ENCODE measurements at regions not wholly inside any gene's neighbourhood (a gene's known extent, or its start where the extent isn't known, plus 50 kb on each side); places are given as distances from the start of the nearest gene placed in this dataset.

DNA sequence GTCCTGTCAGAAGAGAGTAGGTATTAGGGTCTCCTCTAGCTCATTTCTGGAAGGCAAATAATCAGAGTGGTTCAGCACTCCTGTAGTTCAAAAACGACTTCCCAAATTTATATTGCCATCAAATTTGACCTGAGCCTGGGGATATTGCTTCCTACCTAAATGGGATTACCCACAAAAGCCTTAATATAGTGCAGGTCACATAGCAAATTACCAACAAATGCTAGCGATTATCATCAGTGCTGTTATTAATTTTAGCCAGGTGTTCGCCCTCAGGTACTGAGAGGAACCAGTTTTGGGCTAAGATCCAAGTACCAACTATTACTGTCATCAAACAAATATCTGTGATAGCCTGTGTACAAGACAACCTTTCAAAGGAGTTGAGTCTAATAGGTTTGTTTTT lies 661.8 kb upstream of the PTBP2 start:
- DNase-seq (ENCODE audit: low read depth in 1 of 2, low spot score in 1 of 2): no peak
- H3K4me3 ChIP-seq (replicated peaks; ENCODE audit: insufficient read depth, low read length): no peak overlapping the region
- no peaks in the 10 kb centered on the region for H3K27me3 ChIP-seq (ENCODE audit: insufficient read depth, poor library complexity, severe bottlenecking)
- TF ChIP-seq, protein P1, sequence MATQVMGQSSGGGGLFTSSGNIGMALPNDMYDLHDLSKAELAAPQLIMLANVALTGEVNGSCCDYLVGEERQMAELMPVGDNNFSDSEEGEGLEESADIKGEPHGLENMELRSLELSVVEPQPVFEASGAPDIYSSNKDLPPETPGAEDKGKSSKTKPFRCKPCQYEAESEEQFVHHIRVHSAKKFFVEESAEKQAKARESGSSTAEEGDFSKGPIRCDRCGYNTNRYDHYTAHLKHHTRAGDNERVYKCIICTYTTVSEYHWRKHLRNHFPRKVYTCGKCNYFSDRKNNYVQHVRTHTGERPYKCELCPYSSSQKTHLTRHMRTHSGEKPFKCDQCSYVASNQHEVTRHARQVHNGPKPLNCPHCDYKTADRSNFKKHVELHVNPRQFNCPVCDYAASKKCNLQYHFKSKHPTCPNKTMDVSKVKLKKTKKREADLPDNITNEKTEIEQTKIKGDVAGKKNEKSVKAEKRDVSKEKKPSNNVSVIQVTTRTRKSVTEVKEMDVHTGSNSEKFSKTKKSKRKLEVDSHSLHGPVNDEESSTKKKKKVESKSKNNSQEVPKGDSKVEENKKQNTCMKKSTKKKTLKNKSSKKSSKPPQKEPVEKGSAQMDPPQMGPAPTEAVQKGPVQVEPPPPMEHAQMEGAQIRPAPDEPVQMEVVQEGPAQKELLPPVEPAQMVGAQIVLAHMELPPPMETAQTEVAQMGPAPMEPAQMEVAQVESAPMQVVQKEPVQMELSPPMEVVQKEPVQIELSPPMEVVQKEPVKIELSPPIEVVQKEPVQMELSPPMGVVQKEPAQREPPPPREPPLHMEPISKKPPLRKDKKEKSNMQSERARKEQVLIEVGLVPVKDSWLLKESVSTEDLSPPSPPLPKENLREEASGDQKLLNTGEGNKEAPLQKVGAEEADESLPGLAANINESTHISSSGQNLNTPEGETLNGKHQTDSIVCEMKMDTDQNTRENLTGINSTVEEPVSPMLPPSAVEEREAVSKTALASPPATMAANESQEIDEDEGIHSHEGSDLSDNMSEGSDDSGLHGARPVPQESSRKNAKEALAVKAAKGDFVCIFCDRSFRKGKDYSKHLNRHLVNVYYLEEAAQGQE (IDR thresholded peaks at IDR 0.05; ENCODE audit: insufficient replicate concordance, low read depth): no peak
- no peak for TF ChIP-seq SPI1 (IDR thresholded peaks at IDR 0.05; ENCODE audit: borderline replicate concordance, low read depth)
- no peak overlapping the region for H3K27ac ChIP-seq (replicated peaks)

DNA sequence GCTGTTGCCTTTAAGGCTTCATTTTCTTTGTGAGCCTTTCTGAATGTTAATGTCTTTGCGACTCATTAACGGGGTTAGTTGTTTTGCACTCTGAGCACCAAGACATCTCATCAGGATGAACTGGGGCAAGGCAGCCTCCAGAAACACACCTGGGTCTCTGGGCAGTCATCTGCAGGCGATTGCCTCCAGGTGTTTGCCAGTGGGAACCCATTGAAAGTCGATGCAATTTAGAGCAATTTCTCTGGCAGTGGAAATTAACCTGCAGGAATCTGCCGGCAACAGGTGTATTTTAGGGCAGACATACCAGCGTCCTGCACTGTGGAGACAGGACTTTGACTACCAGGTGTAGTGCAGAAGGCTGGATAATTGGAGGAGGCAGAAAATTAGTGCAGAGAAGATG lies 661.0 kb upstream of the PTBP2 start:
- no peak for DNase-seq (ENCODE audit: low read depth in 1 of 2, low spot score in 1 of 2)
- TF ChIP-seq, protein P1 (IDR thresholded peaks at IDR 0.05; ENCODE audit: insufficient replicate concordance, low read depth): no peak
- TF ChIP-seq SPI1 (IDR thresholded peaks at IDR 0.05; ENCODE audit: borderline replicate concordance, low read depth): no peak
- no peak for TF ChIP-seq POLR2AphosphoS5 (IDR thresholded peaks at IDR 0.05; ENCODE audit: low read depth)
- no peak for TF ChIP-seq GABPA (IDR thresholded peaks at IDR 0.05; ENCODE audit: low read depth)
- TF ChIP-seq, protein P2, sequence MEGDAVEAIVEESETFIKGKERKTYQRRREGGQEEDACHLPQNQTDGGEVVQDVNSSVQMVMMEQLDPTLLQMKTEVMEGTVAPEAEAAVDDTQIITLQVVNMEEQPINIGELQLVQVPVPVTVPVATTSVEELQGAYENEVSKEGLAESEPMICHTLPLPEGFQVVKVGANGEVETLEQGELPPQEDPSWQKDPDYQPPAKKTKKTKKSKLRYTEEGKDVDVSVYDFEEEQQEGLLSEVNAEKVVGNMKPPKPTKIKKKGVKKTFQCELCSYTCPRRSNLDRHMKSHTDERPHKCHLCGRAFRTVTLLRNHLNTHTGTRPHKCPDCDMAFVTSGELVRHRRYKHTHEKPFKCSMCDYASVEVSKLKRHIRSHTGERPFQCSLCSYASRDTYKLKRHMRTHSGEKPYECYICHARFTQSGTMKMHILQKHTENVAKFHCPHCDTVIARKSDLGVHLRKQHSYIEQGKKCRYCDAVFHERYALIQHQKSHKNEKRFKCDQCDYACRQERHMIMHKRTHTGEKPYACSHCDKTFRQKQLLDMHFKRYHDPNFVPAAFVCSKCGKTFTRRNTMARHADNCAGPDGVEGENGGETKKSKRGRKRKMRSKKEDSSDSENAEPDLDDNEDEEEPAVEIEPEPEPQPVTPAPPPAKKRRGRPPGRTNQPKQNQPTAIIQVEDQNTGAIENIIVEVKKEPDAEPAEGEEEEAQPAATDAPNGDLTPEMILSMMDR (IDR thresholded peaks at IDR 0.05; ENCODE audit: insufficient read depth, low read length): no peak
- H3K27ac ChIP-seq (replicated peaks): no peak overlapping the region
- no peaks in the 10 kb centered on the region for H3K27me3 ChIP-seq (ENCODE audit: insufficient read depth, poor library complexity, severe bottlenecking)
- H3K4me3 ChIP-seq (replicated peaks; ENCODE audit: insufficient read depth, low read length): no peak overlapping the region

DNA sequence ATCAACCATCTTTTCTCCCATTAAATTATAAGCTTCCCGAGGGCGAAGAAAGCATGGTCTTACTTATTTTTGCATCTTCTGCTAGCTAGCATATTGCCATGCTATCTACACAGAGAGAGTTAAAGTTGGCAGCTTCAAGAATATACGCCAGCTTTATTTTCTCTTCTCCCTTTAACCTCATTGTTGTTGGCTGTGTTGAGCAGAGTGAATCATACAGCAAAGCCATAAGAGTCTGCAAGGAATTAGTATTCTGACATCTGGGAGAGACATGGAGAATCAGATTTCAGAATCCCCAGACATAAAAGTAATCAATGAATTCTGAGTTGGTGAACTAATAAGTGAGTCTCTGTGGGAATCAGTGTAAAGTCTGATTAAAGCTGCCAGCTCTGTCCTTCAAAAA lies 649.6 kb upstream of the PTBP2 start:
- no peaks in the 10 kb centered on the region for H3K27me3 ChIP-seq (ENCODE audit: insufficient read depth, poor library complexity, severe bottlenecking)
- TF ChIP-seq SPI1 (IDR thresholded peaks at IDR 0.05; ENCODE audit: borderline replicate concordance, low read depth): no peak
- TF ChIP-seq, protein P2 (IDR thresholded peaks at IDR 0.05; ENCODE audit: insufficient read depth, low read length): no peak
- TF ChIP-seq, protein P1 (IDR thresholded peaks at IDR 0.05; ENCODE audit: insufficient replicate concordance, low read depth): no peak
- no peak for TF ChIP-seq POLR2AphosphoS5 (IDR thresholded peaks at IDR 0.05; ENCODE audit: low read depth)
- no peak for TF ChIP-seq GABPA (IDR thresholded peaks at IDR 0.05; ENCODE audit: low read depth)
- no peak overlapping the region for H3K27ac ChIP-seq (replicated peaks)
- DNase-seq (ENCODE audit: low read depth in 1 of 2, low spot score in 1 of 2): no peak
- H3K4me3 ChIP-seq (replicated peaks; ENCODE audit: insufficient read depth, low read length): no peak overlapping the region

DNA sequence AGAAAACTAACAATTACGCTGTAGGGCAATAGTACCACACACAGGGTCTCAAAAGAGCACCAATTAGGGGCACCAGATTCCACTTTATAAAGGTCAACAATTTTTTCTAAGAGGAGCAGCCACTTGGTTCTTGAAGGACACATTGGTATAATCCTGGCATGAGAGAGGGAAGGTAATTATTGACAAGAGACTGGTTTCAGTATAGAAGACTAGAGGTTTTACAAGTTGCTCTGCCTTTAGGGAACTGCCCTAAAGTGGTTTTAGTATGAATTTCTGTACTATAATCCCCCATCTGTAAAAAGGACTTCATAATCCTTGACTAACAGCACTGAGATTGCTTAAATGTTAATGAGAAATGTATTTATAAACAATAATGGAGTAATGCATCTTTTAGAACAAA lies 648.5 kb upstream of the PTBP2 start:
- TF ChIP-seq, protein P2 (IDR thresholded peaks at IDR 0.05; ENCODE audit: insufficient read depth, low read length): no peak
- TF ChIP-seq POLR2AphosphoS5 (IDR thresholded peaks at IDR 0.05; ENCODE audit: low read depth) (no peak), SPI1 (IDR thresholded peaks at IDR 0.05; ENCODE audit: borderline replicate concordance, low read depth) (no peak)
- no peak overlapping the region for H3K4me3 ChIP-seq (replicated peaks; ENCODE audit: insufficient read depth, low read length)

More for the DNA sequence above, 648.5 kb upstream of the PTBP2 start:
- no peak overlapping the region for H3K27ac ChIP-seq (replicated peaks)
- no peaks in the 10 kb centered on the region for H3K27me3 ChIP-seq (ENCODE audit: insufficient read depth, poor library complexity, severe bottlenecking)
- no peak for DNase-seq (ENCODE audit: low read depth in 1 of 2, low spot score in 1 of 2)
